GM12872 (cell line): ENCODE measurements at regions not wholly inside any gene's neighbourhood (a gene's known extent, or its start where the extent isn't known, plus 50 kb on each side); places are given as distances from the start of the nearest gene placed in this dataset.

Source experiments
- CTCF ChIP-seq: IDR thresholded peaks from 3 replicates; pipeline ENCODE4 v1.5.1; 2011; ENCODE audit warnings: low read depth, mild to moderate bottlenecking, low read length, moderate library complexity; ENCODE audit not compliant: insufficient read depth

- no peak for TF ChIP-seq CTCF
Observed at GRCh38 chr2:160615706-160616105, 122.1 kb upstream of the RBMS1 start.

- TF ChIP-seq CTCF = no peak
Observed at GRCh38 chr2:160616149-160616548, 122.5 kb upstream of the RBMS1 start.

- TF ChIP-seq CTCF = no peak
Observed at GRCh38 chr2:160621748-160622147, 128.1 kb upstream of the RBMS1 start.

GRCh38 chr2:160628811-160629210 lies 135.2 kb upstream of the RBMS1 start:
- no peak for TF ChIP-seq CTCF

- TF ChIP-seq CTCF = no peak
Observed at GRCh38 chr2:160630801-160631590, 137.4 kb upstream of the RBMS1 start.

- no peak for TF ChIP-seq CTCF
Observed at GRCh38 chr2:160632084-160632975, 138.7 kb upstream of the RBMS1 start.

GRCh38 chr2:160634436-160634835 lies 140.8 kb upstream of the RBMS1 start:
- no peak for TF ChIP-seq CTCF
